Esophagus muscularis mucosa (tissue), 4 donors: ENCODE measurements at regions not wholly inside any gene's neighbourhood (a gene's known extent, or its start where the extent isn't known, plus 50 kb on each side); places are given as distances from the start of the nearest gene placed in this dataset.

ENCODE experiments used
- DNase-seq: peaks from one replicate; pipeline ENCODE4 v3.0.0-alpha.2; 2017; ENCODE audit errors: extremely low spot score
- H3K27ac ChIP-seq, 4 donors: fragments of 200-600 bp; sonication (generic); replicated peaks in 1 of 4; 1 replicate in 3 of 4; 2 replicates in 1 of 4; pipeline ENCODE4 v1.5.1; 2016 to 2019; ENCODE audit warnings: mild to moderate bottlenecking in 1 of 4
- H3K27me3 ChIP-seq, 4 donors: fragments of 200-600 bp; sonication (generic); one replicate each; pipeline versions ENCODE4 v1.5.1 to v1.6.0; 2016 to 2019
- H3K36me3 ChIP-seq, 4 donors: fragments of 200-600 bp; sonication (generic); one replicate each; pipeline ENCODE4 v1.5.1; 2016 to 2019
- H3K4me1 ChIP-seq, 4 donors: fragments of 200-600 bp; sonication (generic); one replicate each; pipeline ENCODE4 v1.5.1; 2016 to 2019
- H3K4me3 ChIP-seq, 4 donors: fragments of 200-600 bp; sonication (generic); 1 replicate in 2 of 4; 2 replicates in 2 of 4; pipeline ENCODE4 v1.5.1; 2016 to 2019; ENCODE audit warnings: mild to moderate bottlenecking in 4 of 4, moderate library complexity in 1 of 4
- H3K9me3 ChIP-seq, 4 donors: fragments of 200-600 bp; sonication (generic); 1 replicate in 3 of 4; 2 replicates in 1 of 4; pipeline ENCODE4 v1.5.1; 2016 to 2019
- EP300 ChIP-seq: sonication (generic); formaldehyde crosslinking; IDR thresholded peaks from one replicate; pipeline ENCODE4 v1.6.1; 2017; ENCODE audit warnings: antibody characterized with exemption
- POLR2A ChIP-seq: fragments of 450-650 bp; IDR thresholded peaks from one replicate; pipeline ENCODE4 v1.6.1; 2017; ENCODE audit warnings: antibody characterized with exemption, moderate library complexity, mild to moderate bottlenecking, low read depth
- POLR2AphosphoS5 ChIP-seq, 2 donors: sonication (generic); formaldehyde crosslinking; IDR thresholded peaks; one replicate each; pipeline ENCODE4 v1.6.1; 2017; ENCODE audit warnings: antibody characterized with exemption in 2 of 2
- WGBS: methylation state at CpG from one replicate; pipeline ENCODE4 v1.1.5; 2018; 5-methylcytosine and 5-hydroxymethylcytosine counted together
- intact Hi-C: fragments of 100-400 bp; cut with DNase I; formaldehyde crosslinking; loops from one replicate; pipeline ENCODE4 v1.15.1; 2023
- TF ChIP-seq, protein P1 (sequence below), 3 experiments: fragments of 200-600 bp in 2 of 3; fragments of 450-650 bp in 1 of 3; sonication (generic) in 2 of 3; IDR thresholded peaks; one replicate each; pipeline ENCODE4 v1.5.1; 2017 to 2019; ENCODE audit warnings: antibody characterized with exemption in 3 of 3, mild to moderate bottlenecking in 2 of 3, moderate library complexity in 1 of 3

DNA sequence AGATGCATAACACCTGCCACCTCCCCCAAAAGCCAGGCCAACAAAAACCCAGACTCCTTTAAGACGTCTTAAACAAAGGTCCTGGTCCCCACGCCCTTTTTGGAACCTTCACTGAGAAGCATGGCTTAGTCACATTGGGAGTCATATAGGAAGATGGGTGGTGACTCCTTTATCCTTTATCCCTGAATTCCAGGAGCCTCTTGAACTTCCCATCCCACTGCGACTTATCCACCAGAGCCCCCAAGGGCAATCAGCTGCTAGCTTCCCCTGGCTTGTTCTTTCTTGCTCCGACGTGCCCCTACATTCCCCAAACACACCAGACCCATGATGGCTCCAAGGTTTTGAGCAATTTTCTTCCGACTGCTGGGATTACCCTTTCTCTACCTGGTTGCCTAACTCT, 567.0 kb upstream of the CADM1 start:
- 83% methylated on average over 6 of the region's 6 CpGs for WGBS
- Histone ChIP-seq H3K27me3 (peaks cover 0 to 37% (median 0%) of the 10 kb centered on the region in 4 donors), H3K4me1 (no peaks in the 10 kb centered on the region), H3K4me3 (no peak overlapping the region), H3K36me3 (no peaks in the 10 kb centered on the region), H3K27ac (no peak overlapping the region), H3K9me3 (no peaks in the 10 kb centered on the region)
- no peak for TF ChIP-seq EP300
- no peak for TF ChIP-seq POLR2A
- no peak for TF ChIP-seq POLR2AphosphoS5 (IDR thresholded peaks at IDR 0.05)
- TF ChIP-seq, protein P1, sequence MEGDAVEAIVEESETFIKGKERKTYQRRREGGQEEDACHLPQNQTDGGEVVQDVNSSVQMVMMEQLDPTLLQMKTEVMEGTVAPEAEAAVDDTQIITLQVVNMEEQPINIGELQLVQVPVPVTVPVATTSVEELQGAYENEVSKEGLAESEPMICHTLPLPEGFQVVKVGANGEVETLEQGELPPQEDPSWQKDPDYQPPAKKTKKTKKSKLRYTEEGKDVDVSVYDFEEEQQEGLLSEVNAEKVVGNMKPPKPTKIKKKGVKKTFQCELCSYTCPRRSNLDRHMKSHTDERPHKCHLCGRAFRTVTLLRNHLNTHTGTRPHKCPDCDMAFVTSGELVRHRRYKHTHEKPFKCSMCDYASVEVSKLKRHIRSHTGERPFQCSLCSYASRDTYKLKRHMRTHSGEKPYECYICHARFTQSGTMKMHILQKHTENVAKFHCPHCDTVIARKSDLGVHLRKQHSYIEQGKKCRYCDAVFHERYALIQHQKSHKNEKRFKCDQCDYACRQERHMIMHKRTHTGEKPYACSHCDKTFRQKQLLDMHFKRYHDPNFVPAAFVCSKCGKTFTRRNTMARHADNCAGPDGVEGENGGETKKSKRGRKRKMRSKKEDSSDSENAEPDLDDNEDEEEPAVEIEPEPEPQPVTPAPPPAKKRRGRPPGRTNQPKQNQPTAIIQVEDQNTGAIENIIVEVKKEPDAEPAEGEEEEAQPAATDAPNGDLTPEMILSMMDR (IDR thresholded peaks at IDR 0.05), result no peak
- intact Hi-C loops, result no loop called here
- no peak for DNase-seq

DNA sequence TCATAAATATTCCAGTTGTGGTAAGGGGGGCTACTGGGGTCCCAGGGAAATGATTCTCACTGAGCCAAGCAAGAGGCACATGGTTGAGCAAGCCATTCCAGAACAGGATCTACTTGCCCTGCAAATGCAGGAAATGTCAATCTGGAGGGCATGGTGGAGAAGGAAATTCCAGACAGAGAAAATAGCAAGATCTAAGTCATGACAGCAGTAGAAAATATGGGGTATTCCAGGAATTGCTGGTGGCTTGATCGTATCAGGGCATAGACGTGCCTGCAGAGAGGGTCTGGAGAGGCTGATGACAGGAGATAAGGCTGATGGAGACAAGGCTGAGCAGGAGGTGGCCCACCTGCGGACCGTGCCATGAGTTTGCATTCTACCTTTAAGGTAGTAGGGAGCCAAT, 566.3 kb upstream of the CADM1 start:
- Histone ChIP-seq H3K9me3 (no peaks in the 10 kb centered on the region), H3K4me1 (no peaks in the 10 kb centered on the region), H3K4me3 (no peak overlapping the region), H3K27me3 (peaks cover 0 to 32% (median 0%) of the 10 kb centered on the region in 4 donors), H3K36me3 (no peaks in the 10 kb centered on the region), H3K27ac (no peak overlapping the region)
- TF ChIP-seq POLR2A (no peak), EP300 (no peak), POLR2AphosphoS5 (IDR thresholded peaks at IDR 0.05) (no peak)
- TF ChIP-seq, protein P1 (IDR thresholded peaks at IDR 0.05), result no peak
- 64% methylated on average over 4 of the region's 4 CpGs for WGBS
- no peak for DNase-seq
- intact Hi-C loops, result no loop called here

DNA sequence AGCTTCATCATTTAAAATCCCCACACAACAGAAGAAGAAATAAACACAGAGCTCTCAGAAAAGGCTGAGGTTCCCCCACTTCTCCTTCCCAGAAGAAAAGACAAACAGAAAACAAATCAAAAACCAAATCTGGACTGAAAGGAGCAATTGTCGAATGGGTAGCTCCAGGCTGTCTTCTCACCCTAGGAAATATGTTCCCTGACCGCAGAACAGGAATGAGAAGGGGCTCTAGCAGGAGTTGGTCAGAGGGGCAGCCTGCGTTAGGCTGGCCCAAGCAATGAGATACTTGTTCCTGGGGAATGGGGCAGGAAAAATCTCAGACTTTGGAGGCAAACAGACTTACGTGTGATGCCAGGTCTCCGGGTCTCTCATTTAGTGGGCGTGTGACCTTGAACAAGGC, 562.6 kb upstream of the CADM1 start:
- Histone ChIP-seq H3K4me3 (no peak overlapping the region), H3K36me3 (no peaks in the 10 kb centered on the region), H3K27ac (no peak overlapping the region), H3K4me1 (peaks cover 0 to 9% (median 6%) of the 10 kb centered on the region in 4 donors), H3K27me3 (peaks cover 0 to 26% (median 0%) of the 10 kb centered on the region in 4 donors), H3K9me3 (no peaks in the 10 kb centered on the region)
- intact Hi-C loops, result no loop called here
- 80% methylated on average over 6 of the region's 6 CpGs for WGBS
- TF ChIP-seq EP300 (no peak), POLR2A (no peak), POLR2AphosphoS5 (IDR thresholded peaks at IDR 0.05) (no peak)
- TF ChIP-seq, protein P1 (IDR thresholded peaks at IDR 0.05), result no peak
- no peak for DNase-seq

DNA sequence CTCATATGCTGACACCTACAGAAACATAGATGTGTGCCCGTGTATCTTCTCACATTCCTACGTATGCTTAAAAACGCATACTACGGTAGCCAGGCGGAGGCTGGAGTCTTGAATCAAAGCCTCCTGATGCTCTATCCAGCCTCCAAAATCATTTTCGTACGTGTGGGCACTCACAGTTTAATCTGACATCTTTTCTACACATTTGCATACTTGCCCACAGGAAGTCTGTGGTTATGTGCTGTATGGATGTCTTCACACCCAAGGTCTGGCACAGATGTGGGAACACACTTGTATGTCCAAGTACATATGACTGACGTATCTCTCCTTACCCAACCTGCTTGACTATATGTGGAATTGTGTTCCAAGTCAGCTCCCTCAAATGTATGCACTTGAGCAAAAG, 561.8 kb upstream of the CADM1 start:
- 88% methylated on average over 8 of the region's 8 CpGs for WGBS
- Histone ChIP-seq H3K9me3 (no peaks in the 10 kb centered on the region), H3K4me3 (no peak overlapping the region), H3K4me1 (peaks cover 0 to 9% (median 6%) of the 10 kb centered on the region in 4 donors), H3K27ac (no peak overlapping the region), H3K36me3 (no peaks in the 10 kb centered on the region), H3K27me3 (peaks cover 0 to 21% (median 0%) of the 10 kb centered on the region in 4 donors)
- TF ChIP-seq EP300 (no peak), POLR2AphosphoS5 (IDR thresholded peaks at IDR 0.05) (no peak), POLR2A (no peak)
- TF ChIP-seq, protein P1 (IDR thresholded peaks at IDR 0.05), result no peak
- DNase-seq, result no peak
- intact Hi-C loops, result no loop called here

DNA sequence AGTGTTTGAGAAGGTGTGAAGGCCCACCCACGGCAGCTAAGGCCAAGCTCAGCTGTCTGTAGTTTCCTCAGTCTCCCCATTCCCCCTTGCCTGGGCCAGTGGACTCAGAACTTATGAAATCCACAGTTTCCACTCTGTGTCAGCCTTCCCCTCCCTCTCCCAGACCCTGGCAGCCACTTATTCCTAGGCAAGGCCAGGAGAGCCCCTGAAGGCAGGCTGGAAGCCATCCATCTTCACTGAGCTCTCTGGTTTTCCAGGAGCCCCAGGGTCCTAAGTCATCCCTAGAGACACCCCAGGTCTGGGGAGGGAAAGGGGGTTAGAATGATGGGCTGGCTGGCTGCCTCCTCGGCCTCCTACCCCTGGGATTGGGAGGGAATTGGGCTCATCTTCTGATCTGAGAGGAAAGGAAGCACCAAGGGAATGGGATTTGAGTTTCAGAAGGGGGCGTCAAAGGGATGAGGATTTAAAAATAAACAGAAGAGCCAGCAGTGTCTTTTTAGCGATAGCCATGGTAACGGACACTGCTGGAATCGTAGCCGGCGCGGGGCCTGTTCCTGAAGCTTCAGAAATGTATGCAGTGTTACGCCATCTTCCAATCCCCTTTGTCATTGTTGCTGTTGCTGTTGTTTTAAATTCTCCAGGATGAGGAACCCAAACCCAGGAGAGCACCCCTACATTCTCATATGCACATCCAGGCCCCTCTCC, 561.1 kb upstream of the CADM1 start:
- no peak overlapping the region for H3K4me3 ChIP-seq
- peaks cover 0 to 17% (median 0%) of the 10 kb centered on the region in 4 donors for H3K27me3 ChIP-seq
- H3K4me1 ChIP-seq, result peaks cover 0 to 9% (median 6%) of the 10 kb centered on the region in 4 donors
- DNase-seq, result no peak
- H3K27ac ChIP-seq, result no peak overlapping the region
- WGBS, result 88% methylated on average over 10 of the region's 10 CpGs
- H3K36me3 ChIP-seq, result no peaks in the 10 kb centered on the region
- no peak for TF ChIP-seq EP300
- TF ChIP-seq, protein P1 (IDR thresholded peaks at IDR 0.05), result no peak
- TF ChIP-seq POLR2A, result no peak
- TF ChIP-seq POLR2AphosphoS5 (IDR thresholded peaks at IDR 0.05), result no peak
- H3K9me3 ChIP-seq, result no peaks in the 10 kb centered on the region
- intact Hi-C loops, result no loop called here
